ENCODE measurements at regions not wholly inside any gene's neighbourhood (a gene's known extent, or its start where the extent isn't known, plus 50 kb on each side); places are given as distances from the start of the nearest gene placed in this dataset.

DNA sequence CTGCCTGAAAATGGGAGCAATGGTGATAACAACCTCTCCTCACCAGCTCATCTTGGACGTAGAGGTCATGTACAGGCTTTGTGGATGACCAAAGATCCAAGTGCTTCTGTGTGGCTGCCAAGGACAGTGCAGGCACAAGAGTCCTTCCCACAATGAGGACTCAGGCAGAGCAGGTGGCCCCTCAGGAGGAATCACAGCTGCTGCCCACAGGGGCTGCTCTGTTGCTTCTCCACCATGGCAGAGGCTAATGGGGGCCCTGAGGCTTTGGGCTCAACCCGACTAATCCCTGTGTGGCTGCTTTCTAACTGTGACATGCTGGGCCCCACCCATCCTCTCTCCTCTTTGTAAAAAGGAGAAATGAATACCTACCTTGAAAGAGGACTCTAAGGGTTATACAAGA, 58.1 kb upstream of the MRPS22 start:
- no peak for DNase-seq

DNA sequence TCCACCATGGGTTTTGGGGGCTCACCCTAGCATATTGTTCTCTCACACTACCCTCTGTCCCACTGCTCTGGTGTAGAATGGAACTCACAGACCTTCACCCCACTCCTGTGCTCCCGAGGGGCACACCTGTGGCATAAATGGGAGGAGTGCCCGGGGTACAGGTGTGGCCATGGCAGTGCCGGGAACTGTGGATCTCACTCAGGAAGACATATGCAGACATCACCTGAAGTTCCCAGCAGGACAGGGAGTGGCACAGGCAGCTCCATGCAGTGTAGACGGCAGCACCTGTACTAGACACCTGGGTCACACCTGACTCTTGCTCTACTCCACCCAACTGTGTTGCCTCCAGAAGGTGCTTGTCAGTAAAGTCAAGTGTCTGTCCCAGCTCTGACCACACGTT, 57.6 kb upstream of the MRPS22 start:
- DNase-seq = no peak

- no peak for DNase-seq
These were observed 57.0 kb upstream of the MRPS22 start for GRCh38 chr3:139286825-139287224.

DNA sequence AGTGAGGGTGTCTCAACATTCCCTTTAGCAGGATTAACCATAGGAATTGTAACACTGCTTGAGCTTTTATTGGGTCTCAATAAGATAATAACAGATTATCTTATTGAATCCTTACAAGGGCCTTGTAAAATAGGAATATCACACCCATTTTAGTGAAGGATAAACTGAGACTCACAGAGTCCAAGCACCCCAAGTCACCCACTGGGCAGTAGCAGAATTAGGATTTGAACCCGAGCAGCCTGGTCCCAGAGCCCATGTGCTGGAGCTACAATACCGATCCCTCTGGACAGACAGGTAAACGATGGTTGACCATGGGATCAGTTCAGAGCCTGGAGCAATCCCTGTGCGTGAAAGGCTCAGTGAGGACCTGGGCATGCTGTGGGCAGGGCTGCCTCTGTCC, 56.3 kb upstream of the MRPS22 start:
- no peak for DNase-seq

DNA sequence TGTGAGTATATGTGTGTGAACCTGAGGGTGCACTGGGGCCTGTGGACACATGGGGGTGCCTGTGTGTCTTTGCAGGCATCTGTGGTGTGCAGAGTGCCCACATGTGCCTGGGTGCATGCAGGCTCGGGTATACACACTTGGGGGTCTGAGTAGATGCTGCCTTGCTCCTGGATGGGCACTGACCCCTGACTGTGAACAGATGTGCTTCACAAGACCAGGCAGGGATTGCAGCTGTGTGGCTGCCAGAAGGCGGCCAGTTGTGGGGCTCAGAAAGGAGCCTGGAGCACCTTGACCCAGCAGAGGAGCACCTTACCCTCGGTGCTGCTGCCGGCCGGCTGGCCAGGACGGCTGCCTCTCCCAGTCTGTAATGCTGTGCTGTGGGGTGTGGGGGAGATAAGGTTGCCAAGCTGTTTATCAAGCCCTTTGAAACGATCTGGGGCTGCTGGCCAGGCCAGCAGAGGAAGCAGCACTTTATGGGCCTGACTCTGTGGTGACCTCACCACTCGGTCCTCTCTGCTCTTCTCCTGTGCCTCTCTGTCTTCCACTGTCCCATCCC, 55.5 kb upstream of the MRPS22 start:
- DNase-seq = no peak

- no peak for DNase-seq
These were observed 53.8 kb upstream of the MRPS22 start for GRCh38 chr3:139289860-139290524.

DNA sequence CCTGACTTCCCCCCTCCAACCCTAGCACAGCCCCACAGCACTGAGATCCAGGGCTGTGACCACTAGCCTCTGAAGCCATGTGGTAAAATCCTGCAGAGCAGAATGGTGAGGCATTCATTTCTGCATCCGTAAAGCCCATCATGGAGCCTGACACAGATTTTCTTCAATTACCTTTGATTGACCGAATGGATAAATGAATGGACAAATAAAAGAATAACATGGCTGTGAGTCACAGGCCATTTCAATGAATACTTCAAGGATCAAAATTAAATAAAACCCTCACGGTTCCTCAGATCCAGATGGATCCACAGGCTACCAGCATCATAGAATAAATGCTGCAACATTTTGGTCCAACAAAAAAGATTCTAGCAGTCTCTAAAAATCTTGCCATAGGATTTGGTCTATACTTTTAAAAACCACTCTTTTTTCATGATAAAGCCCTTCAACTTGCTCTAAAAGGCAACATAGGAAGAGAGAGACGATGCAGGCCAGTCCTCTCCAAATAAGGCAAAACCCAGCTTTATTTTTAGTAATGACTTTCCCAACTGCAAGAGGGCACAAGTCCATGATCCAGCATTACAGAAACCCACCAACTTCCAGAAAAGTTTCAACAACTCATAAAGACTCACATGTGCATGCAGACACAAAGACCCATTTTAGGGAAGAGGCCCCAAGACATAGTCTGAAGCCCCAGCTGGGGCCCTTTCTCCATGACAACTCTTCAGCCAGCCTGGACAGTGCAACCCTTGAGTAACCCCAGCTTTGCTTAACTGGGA, 52.4 kb upstream of the MRPS22 start:
- DNase-seq = no peak

DNA sequence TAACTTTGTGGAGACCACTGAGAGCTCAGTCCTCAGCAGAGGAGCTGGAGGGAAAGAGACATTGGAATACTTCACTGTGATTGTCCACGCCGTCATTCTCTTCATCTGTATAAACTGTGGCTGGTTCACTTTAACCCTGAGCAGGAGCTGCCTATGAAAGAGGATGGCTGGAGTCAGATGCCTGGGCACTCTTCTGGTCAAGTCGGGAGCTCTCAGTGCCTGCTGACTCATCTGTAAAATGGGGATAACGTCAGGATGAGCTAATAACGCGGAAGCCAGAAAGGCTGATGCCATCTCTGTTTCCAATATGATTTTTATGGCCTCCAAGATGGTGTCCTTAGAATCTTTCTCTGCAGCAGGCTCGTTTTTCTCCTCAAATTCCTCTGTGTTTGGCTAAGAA, 51.6 kb upstream of the MRPS22 start:
- DNase-seq = no peak

- no peak for DNase-seq
These were observed 50.8 kb upstream of the MRPS22 start for GRCh38 chr3:139292711-139293664.

- DNase-seq = no peak
These were observed 50.2 kb upstream of the MRPS22 start for GRCh38 chr3:139293665-139294023.
